Ishikawa (cell line): ENCODE measurements at regions not wholly inside any gene's neighbourhood (a gene's known extent, or its start where the extent isn't known, plus 50 kb on each side); places are given as distances from the start of the nearest gene placed in this dataset.

Experiments
- CREB1 ChIP-seq: IDR thresholded peaks from 2 replicates; pipeline ENCODE4 v1.6.1; 2012; ENCODE audit warnings: low read depth
- MAX ChIP-seq: IDR thresholded peaks from 2 replicates; pipeline ENCODE4 v1.6.1; 2012
- RAD21 ChIP-seq: IDR thresholded peaks from 2 replicates; pipeline ENCODE4 v1.6.1; 2012; ENCODE audit warnings: low read depth
- ZBTB7A ChIP-seq: IDR thresholded peaks from 2 replicates; pipeline ENCODE4 v1.6.1; 2012; ENCODE audit warnings: low read depth

GRCh38 chr22:47601666-47602065 lies 839.2 kb downstream of the TBC1D22A start:
- no peak for TF ChIP-seq ZBTB7A
- TF ChIP-seq RAD21: no peak
- TF ChIP-seq MAX: no peak
- no peak for TF ChIP-seq CREB1
